ENCODE measurements at regions not wholly inside any gene's neighbourhood (a gene's known extent, or its start where the extent isn't known, plus 50 kb on each side); places are given as distances from the start of the nearest gene placed in this dataset.

- H3K4me1 ChIP-seq: no peaks in the 10 kb centered on the region
- no peak overlapping the region for H3K4me3 ChIP-seq
- DNase-seq: no peak
- no peaks in the 10 kb centered on the region for H3K9me3 ChIP-seq
- H3K9ac ChIP-seq (ENCODE audit: low read depth in 2 of 2, low read length in 2 of 2): no peak overlapping the region
- H3K27me3 ChIP-seq: no peaks in the 10 kb centered on the region
- no peak overlapping the region for H3K27ac ChIP-seq
- H3K36me3 ChIP-seq: no peaks in the 10 kb centered on the region
- TF ChIP-seq CTCF (IDR thresholded peaks at IDR 0.05): no peak
- intact Hi-C loops (cut with DNase I): no loop called here
Observed at GRCh38 chr7:23909426-23909825, 199.4 kb downstream of the STK31 start.

- Histone ChIP-seq H3K9me3 (no peaks in the 10 kb centered on the region), H3K4me1 (no peaks in the 10 kb centered on the region), H3K4me3 (no peak overlapping the region), H3K27me3 (no peaks in the 10 kb centered on the region), H3K9ac (ENCODE audit: low read depth in 2 of 2, low read length in 2 of 2) (no peak overlapping the region), H3K27ac (no peak overlapping the region), H3K36me3 (no peaks in the 10 kb centered on the region)
- no peak for TF ChIP-seq CTCF (IDR thresholded peaks at IDR 0.05)
- DNase-seq: no peak
- intact Hi-C loops (cut with DNase I): no loop called here
Observed at GRCh38 chr7:23912065-23912464, 202.0 kb downstream of the STK31 start.

- H3K9me3 ChIP-seq: no peaks in the 10 kb centered on the region
- DNase-seq: no peak
- H3K36me3 ChIP-seq: no peaks in the 10 kb centered on the region
- H3K27me3 ChIP-seq: no peaks in the 10 kb centered on the region
- no peaks in the 10 kb centered on the region for H3K4me1 ChIP-seq
- no peak overlapping the region for H3K27ac ChIP-seq
- intact Hi-C loops (cut with DNase I): no loop called here
- TF ChIP-seq CTCF (IDR thresholded peaks at IDR 0.05): no peak
- no peak overlapping the region for H3K4me3 ChIP-seq
- no peak overlapping the region for H3K9ac ChIP-seq (ENCODE audit: low read depth in 2 of 2, low read length in 2 of 2)
Observed at GRCh38 chr7:23913016-23913415, 203.0 kb downstream of the STK31 start.

GRCh38 chr7:23915236-23915635 is 205.2 kb downstream of the STK31 start:
- TF ChIP-seq CTCF (IDR thresholded peaks at IDR 0.05): no peak
- Histone ChIP-seq H3K36me3 (no peaks in the 10 kb centered on the region), H3K9me3 (no peaks in the 10 kb centered on the region), H3K4me1 (no peaks in the 10 kb centered on the region), H3K27me3 (no peaks in the 10 kb centered on the region), H3K27ac (no peak overlapping the region), H3K4me3 (no peak overlapping the region), H3K9ac (ENCODE audit: low read depth in 2 of 2, low read length in 2 of 2) (no peak overlapping the region)
- no peak for DNase-seq
- intact Hi-C loops (cut with DNase I): no loop called here

GRCh38 chr7:23918286-23918685 is 208.3 kb downstream of the STK31 start:
- no peak for TF ChIP-seq CTCF (IDR thresholded peaks at IDR 0.05)
- H3K27ac ChIP-seq: no peak overlapping the region
- intact Hi-C loops (cut with DNase I): no loop called here

GRCh38 chr7:23918856-23919255 is 208.8 kb downstream of the STK31 start:
- no peak for TF ChIP-seq CTCF (IDR thresholded peaks at IDR 0.05)
- Histone ChIP-seq H3K4me3 (no peak overlapping the region), H3K4me1 (no peaks in the 10 kb centered on the region), H3K9me3 (no peaks in the 10 kb centered on the region), H3K36me3 (no peaks in the 10 kb centered on the region), H3K9ac (ENCODE audit: low read depth in 2 of 2, low read length in 2 of 2) (no peak overlapping the region), H3K27ac (no peak overlapping the region), H3K27me3 (no peaks in the 10 kb centered on the region)
- no peak for DNase-seq
- intact Hi-C loops (cut with DNase I): no loop called here

More at GRCh38 chr7:23918286-23918685, 208.3 kb downstream of the STK31 start:
- Histone ChIP-seq H3K4me1 (no peaks in the 10 kb centered on the region), H3K4me3 (no peak overlapping the region), H3K9ac (ENCODE audit: low read depth in 2 of 2, low read length in 2 of 2) (no peak overlapping the region), H3K36me3 (no peaks in the 10 kb centered on the region), H3K27me3 (no peaks in the 10 kb centered on the region), H3K9me3 (no peaks in the 10 kb centered on the region)
- DNase-seq: no peak

All from colonic mucosa (tissue), 4 donors.